Breast epithelium (tissue), 3 donors: ENCODE measurements at regions not wholly inside any gene's neighbourhood (a gene's known extent, or its start where the extent isn't known, plus 50 kb on each side); places are given as distances from the start of the nearest gene placed in this dataset.

ENCODE experiments used
- POLR2A ChIP-seq: fragments of 450-650 bp; IDR thresholded peaks from one replicate; pipeline ENCODE4 v1.6.1; 2016; ENCODE audit warnings: antibody characterized with exemption, mild to moderate bottlenecking, moderate library complexity
- TF ChIP-seq, protein P1 (sequence below), 3 donors: fragments of 450-650 bp; IDR thresholded peaks; one replicate each; pipeline ENCODE4 v1.5.1; 2016 to 2017; ENCODE audit warnings: antibody characterized with exemption in 3 of 3, mild to moderate bottlenecking in 3 of 3, moderate library complexity in 3 of 3

DNA sequence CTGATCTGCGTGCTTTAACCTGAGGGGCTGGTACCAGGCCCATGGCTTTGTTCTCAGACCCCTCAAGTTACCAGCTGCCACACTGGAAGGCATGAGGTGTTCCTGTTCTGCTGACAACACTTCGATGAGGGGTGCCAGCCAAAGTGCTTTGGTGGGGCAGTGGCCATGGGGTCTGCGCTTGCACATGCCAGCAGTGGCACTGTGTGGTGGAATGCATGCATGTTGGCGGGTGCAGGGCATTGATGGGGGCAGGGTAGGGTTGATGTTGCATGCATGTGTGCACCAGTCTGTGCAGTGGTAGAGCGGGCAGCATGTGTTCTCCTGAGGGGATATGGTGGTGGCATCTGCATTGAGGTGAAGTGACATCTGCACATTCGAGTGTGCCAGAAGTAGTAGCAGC lies 497.0 kb downstream of the SQOR start:
- TF ChIP-seq, protein P1, sequence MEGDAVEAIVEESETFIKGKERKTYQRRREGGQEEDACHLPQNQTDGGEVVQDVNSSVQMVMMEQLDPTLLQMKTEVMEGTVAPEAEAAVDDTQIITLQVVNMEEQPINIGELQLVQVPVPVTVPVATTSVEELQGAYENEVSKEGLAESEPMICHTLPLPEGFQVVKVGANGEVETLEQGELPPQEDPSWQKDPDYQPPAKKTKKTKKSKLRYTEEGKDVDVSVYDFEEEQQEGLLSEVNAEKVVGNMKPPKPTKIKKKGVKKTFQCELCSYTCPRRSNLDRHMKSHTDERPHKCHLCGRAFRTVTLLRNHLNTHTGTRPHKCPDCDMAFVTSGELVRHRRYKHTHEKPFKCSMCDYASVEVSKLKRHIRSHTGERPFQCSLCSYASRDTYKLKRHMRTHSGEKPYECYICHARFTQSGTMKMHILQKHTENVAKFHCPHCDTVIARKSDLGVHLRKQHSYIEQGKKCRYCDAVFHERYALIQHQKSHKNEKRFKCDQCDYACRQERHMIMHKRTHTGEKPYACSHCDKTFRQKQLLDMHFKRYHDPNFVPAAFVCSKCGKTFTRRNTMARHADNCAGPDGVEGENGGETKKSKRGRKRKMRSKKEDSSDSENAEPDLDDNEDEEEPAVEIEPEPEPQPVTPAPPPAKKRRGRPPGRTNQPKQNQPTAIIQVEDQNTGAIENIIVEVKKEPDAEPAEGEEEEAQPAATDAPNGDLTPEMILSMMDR (IDR thresholded peaks at IDR 0.05), result no peak
- no peak for TF ChIP-seq POLR2A
